ENCODE measurements at regions not wholly inside any gene's neighbourhood (a gene's known extent, or its start where the extent isn't known, plus 50 kb on each side); places are given as distances from the start of the nearest gene placed in this dataset.

GRCh38 chr11:24005202-24005876, 491.5 kb upstream of the LUZP2 start:
- DNase-seq (ENCODE audit: low read depth, low spot score) = no peak

GRCh38 chr11:24043842-24044241, 453.0 kb upstream of the LUZP2 start:
- no peak for DNase-seq (ENCODE audit: low read depth, low spot score)

DNA sequence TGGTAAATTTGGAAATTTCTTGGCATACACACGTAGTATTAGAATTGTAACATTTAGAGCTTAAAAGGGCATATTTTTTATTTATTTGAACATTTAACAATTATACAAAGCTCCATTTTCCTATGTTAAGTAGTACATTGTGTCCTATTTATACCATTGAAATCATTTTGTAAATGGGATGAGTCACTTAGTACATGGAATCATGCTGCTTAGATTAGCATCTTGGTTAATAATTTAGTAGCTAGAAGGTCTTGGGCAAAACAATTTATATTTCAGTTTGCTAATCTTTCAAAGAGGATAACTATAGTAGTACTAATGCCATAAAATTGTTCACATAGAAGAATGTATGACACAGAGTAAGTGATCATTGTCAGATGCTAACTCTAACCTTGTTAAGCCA, 450.1 kb upstream of the LUZP2 start:
- no peak for DNase-seq (ENCODE audit: low read depth, low spot score)

- DNase-seq (ENCODE audit: low read depth, low spot score) = no peak
Measured at GRCh38 chr11:24056051-24056450, 440.8 kb upstream of the LUZP2 start.

DNA sequence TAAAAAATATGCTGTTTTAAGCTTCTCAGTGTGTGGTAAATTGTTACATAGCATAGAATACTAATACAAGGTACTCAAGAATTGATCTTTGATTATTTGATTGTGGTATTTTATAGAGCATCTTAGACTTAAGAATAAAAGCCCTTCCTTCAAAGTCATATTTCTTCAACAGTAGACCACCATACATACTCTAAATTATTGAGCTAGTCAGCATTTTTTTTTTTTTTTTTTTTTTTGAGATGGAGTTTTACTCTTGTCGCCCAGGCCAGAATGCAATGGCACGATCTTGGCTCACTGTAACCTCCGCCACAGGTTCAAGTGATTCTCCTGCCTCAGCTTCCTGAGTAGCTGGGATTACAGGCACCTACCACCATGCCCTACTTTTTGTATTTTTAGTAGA, 436.7 kb upstream of the LUZP2 start:
- DNase-seq (ENCODE audit: low read depth, low spot score) = no peak

GRCh38 chr11:24064309-24064903, 432.4 kb upstream of the LUZP2 start:
- no peak for DNase-seq (ENCODE audit: low read depth, low spot score)

- no peak for DNase-seq (ENCODE audit: low read depth, low spot score)
Measured at GRCh38 chr11:24068197-24068596, 428.7 kb upstream of the LUZP2 start.

DNA sequence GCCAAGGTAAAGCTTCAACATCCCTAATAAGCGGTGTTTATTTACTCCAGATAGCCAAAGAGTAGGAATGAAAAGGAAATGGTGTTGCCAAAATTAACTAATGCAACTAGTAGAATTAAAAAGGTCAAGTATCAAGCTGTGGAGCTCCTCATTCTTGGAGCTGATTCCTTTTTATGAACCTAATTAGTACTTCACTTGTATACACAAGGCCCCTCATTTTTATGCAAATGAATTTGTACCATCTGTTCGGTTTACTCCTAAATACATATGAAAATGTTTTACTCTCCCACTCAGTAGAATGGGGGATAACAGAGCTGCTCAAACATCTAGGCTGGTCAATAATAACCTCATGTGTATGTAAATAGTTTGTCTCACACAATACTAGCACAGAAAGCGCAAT, 426.4 kb upstream of the LUZP2 start:
- no peak for DNase-seq (ENCODE audit: low read depth, low spot score)

- no peak for DNase-seq (ENCODE audit: low read depth, low spot score)
Measured at GRCh38 chr11:24078018-24078417, 418.8 kb upstream of the LUZP2 start.

GRCh38 chr11:24082241-24082640, 414.6 kb upstream of the LUZP2 start:
- no peak for DNase-seq (ENCODE audit: low read depth, low spot score)

DNA sequence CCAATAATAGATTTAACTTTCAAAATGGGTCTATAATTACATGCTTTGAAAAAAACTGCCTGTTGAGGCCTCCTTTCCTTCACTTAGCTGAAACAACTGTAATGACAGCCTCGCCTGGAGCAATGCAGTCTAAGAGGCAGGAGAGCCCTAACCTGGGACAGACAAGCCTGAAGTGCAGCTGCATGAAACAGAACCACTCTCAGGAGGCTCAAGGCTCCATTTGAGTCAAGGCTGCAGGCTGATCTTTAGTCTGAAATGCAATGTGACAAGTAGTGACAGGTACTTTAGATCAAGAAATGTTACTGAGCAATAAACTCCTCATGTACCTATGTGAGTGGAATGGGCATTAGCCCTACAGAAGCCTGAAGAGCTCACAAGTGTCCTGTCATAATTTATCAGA, 414.0 kb upstream of the LUZP2 start:
- DNase-seq (ENCODE audit: low read depth, low spot score) = no peak

DNA sequence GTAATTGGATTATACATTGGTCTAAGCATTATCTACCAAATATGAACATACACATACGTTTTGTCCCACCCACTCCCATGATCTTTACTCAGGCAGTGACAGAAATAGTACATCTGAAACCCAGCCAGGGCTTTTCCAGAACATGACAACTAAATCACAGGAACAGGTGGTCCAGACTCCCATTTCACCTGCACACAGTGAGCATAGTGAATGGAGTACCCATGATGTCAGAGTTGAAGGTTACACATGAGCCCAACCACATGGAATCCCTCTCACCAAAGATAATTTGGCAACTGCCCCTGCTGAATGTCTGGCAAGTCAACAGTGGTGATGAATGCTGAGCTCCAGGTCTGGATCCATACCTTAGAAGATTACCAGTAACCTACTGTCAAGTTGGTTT, 411.9 kb upstream of the LUZP2 start:
- no peak for DNase-seq (ENCODE audit: low read depth, low spot score)

DNA sequence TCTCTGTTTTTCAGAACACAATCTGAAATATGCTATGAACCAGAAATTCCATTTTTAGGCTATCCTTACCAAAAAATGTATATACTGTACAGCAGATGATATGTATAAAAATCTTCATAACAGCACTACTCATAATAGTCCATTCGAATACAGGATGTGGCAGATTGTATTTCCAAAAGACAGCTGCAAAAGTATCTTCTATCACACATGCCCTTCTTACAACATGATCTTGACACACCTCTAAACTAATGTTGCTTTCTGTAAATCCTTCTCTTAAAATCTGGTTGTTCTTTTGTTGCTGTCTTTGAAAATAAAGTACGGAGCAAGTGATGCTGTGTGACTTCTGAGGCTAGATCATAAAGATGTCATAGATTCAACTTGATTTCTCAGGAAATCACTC, 409.9 kb upstream of the LUZP2 start:
- no peak for DNase-seq (ENCODE audit: low read depth, low spot score)

- DNase-seq (ENCODE audit: low read depth, low spot score) = no peak
Measured at GRCh38 chr11:24091594-24091993, 405.3 kb upstream of the LUZP2 start.

GRCh38 chr11:24093375-24093774, 403.5 kb upstream of the LUZP2 start:
- no peak for DNase-seq (ENCODE audit: low read depth, low spot score)

DNA sequence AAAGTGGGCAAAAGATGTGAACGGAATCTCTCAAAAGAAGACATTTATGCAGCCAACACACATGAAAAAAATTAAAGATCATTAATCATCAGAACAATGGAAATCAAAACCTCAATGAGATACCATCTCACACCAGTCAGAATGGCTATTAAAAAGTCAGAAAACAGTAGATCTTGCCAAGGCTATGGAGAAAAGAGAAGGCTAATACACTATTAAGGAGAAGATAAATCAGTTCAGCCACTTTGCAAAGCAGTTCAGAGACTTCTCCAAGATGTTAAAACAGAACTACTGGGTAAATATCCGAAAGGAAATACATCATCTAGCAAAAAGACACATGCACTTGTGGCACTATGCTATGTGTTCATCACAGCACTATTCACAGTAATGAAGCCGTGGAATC, 388.2 kb upstream of the LUZP2 start:
- DNase-seq (ENCODE audit: low read depth, low spot score) = no peak

DNA sequence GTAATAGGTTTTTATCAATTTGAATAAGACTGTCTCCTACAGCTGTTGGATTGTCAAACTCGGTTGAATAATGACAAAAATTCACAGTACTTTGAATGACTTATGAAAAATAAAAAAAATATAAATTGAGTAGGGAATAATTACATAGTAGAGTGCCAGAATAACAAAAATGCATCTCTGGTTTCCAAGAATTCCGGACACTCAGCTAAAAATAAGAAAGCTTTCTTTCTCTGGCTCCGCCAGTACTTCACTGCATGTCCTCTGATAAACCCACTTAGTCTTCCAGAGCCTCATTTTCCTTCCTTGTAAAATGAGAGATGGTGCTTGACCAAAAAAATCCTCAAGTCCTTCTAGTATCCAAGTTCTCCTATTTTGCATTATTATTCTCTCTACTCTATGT, 374.6 kb upstream of the LUZP2 start:
- DNase-seq (ENCODE audit: low read depth, low spot score) = no peak

GRCh38 chr11:24124876-24125275, 372.0 kb upstream of the LUZP2 start:
- DNase-seq (ENCODE audit: low read depth, low spot score) = no peak

DNA sequence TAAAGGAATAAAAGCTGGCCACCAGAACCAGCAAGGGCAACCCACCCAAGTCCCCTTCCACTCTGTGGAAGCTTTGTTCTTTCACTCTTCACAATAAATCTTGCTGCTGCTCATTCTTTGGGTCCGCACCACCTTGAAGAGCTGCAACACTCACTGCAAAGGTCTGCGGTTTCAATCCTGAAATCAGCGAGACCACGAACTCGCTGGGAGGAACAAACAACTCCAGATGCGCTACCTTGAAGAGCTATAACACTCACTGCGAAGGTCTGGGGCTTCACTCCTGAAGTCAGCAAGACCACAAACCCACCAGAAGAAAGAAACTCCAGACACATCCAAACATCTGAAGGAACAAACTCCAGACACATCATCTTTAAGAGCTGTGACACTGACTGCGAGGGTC, 365.2 kb upstream of the LUZP2 start:
- no peak for DNase-seq (ENCODE audit: low read depth, low spot score)

GRCh38 chr11:24132471-24132870, 364.4 kb upstream of the LUZP2 start:
- DNase-seq (ENCODE audit: low read depth, low spot score) = no peak

- DNase-seq (ENCODE audit: low read depth, low spot score) = no peak
Measured at GRCh38 chr11:24134879-24135589, 361.8 kb upstream of the LUZP2 start.

GRCh38 chr11:24142062-24142461, 354.8 kb upstream of the LUZP2 start:
- no peak for DNase-seq (ENCODE audit: low read depth, low spot score)

- DNase-seq (ENCODE audit: low read depth, low spot score) = no peak
Measured at GRCh38 chr11:24145411-24145810, 351.4 kb upstream of the LUZP2 start.
